Omental fat pad (tissue), 3 donors: ENCODE measurements at regions not wholly inside any gene's neighbourhood (a gene's known extent, or its start where the extent isn't known, plus 50 kb on each side); places are given as distances from the start of the nearest gene placed in this dataset.

Experiments
- ATAC-seq: fragments of 150-250 bp; one replicate; pipeline ENCODE4 v1.9.1; 2016; ENCODE audit warnings: mild to moderate bottlenecking, moderate library complexity; ENCODE audit not compliant: low FRiP score
- DNase-seq: peaks from one replicate; pipeline ENCODE4 v3.0.0-alpha.2; 2019; ENCODE audit warnings: low spot score
- TF ChIP-seq, protein P1 (sequence below), 3 donors: fragments of 450-650 bp; IDR thresholded peaks; one replicate each; pipeline ENCODE4 v1.5.1; 2016 to 2017; ENCODE audit warnings: antibody characterized with exemption in 3 of 3, mild to moderate bottlenecking in 3 of 3, moderate library complexity in 2 of 3

DNA sequence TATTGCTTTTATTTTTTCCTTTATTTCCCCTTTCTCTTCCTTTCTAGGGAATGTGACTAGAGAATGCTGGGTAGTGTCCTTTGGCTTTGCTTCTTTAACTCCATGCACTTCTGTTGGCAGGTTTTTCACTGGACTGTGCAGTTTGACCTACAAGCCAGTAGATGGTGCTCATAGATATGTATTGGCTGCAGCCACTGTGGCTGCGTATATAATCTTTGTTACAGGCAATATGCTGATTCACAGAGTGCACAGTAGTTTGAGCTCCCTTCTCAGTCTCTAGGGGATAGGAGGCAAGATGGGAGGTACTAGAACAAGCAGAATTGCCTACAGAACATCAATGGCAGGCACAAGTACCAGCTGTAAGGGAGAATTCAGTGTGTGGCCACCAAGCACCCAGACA lies 503.5 kb downstream of the LRFN5 start:
- TF ChIP-seq, protein P1, sequence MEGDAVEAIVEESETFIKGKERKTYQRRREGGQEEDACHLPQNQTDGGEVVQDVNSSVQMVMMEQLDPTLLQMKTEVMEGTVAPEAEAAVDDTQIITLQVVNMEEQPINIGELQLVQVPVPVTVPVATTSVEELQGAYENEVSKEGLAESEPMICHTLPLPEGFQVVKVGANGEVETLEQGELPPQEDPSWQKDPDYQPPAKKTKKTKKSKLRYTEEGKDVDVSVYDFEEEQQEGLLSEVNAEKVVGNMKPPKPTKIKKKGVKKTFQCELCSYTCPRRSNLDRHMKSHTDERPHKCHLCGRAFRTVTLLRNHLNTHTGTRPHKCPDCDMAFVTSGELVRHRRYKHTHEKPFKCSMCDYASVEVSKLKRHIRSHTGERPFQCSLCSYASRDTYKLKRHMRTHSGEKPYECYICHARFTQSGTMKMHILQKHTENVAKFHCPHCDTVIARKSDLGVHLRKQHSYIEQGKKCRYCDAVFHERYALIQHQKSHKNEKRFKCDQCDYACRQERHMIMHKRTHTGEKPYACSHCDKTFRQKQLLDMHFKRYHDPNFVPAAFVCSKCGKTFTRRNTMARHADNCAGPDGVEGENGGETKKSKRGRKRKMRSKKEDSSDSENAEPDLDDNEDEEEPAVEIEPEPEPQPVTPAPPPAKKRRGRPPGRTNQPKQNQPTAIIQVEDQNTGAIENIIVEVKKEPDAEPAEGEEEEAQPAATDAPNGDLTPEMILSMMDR (IDR thresholded peaks at IDR 0.05) = no peak
- ATAC-seq (no peak), DNase-seq (no peak)

GRCh38 chr14:42095155-42095554 lies 488.5 kb downstream of the LRFN5 start:
- no peak for ATAC-seq
- DNase-seq = no peak
- TF ChIP-seq, protein P1 (IDR thresholded peaks at IDR 0.05) = no peak

- TF ChIP-seq, protein P1 (IDR thresholded peaks at IDR 0.05) = no peak
- ATAC-seq (no peak), DNase-seq (no peak)
Measured at GRCh38 chr14:42090122-42090521, 483.4 kb downstream of the LRFN5 start.

DNA sequence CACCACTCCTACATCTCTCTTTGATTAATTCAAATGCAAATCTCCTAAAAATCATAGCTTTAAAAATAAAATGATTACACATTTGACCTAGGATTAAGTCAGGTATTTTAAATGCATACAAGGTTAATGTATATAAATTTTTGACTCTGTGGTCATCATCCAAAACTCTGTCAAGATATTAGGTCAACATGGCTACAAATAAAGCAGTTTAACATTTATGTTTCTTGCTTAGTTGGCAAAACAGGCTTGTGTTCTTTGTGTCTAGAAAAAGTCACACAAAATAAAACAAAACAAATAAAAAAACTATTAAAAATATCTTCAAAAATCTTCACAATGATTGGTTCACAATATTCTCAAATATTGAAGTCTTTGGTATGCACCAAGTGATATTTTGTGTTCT lies 473.2 kb downstream of the LRFN5 start:
- DNase-seq (no peak), ATAC-seq (no peak)
- TF ChIP-seq, protein P1 (IDR thresholded peaks at IDR 0.05) = no peak

GRCh38 chr14:42078345-42078744 lies 471.7 kb downstream of the LRFN5 start:
- ATAC-seq = no peak
- DNase-seq = no peak
- TF ChIP-seq, protein P1 (IDR thresholded peaks at IDR 0.05) = no peak

GRCh38 chr14:42070031-42070430 lies 463.4 kb downstream of the LRFN5 start:
- TF ChIP-seq, protein P1 (IDR thresholded peaks at IDR 0.05) = no peak
- DNase-seq (no peak), ATAC-seq (no peak)

DNA sequence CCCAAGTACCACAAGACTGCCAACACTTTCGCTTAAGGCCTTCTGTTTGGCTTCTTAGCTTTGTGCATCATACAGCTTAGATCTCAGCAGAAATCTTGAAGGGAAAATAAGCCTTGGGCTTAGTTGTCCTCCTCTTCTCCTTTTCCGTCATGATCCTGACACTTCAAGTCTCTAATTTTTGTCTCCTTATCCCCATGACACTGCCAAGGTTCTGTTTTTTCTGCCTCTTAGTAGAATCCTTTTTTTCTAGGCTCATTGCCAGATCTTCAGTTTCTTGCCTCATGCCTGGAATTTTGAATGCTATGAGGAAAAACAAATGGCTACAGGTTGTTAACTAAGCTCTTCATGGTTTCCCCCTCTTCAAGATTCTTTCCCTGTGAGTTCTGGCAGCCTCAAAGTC lies 450.4 kb downstream of the LRFN5 start:
- DNase-seq = no peak
- TF ChIP-seq, protein P1 (IDR thresholded peaks at IDR 0.05) = no peak
- ATAC-seq = no peak
